Astrocyte (in vitro differentiated cells and primary cell): ENCODE measurements at regions not wholly inside any gene's neighbourhood (a gene's known extent, or its start where the extent isn't known, plus 50 kb on each side); places are given as distances from the start of the nearest gene placed in this dataset.

ENCODE experiments used
- EZH2 ChIP-seq: IDR thresholded peaks from 2 replicates; pipeline ENCODE4 v1.6.1; 2012; ENCODE audit warnings: mild to moderate bottlenecking, low read length, inconsistent platforms; ENCODE audit not compliant: insufficient read depth
- TF ChIP-seq, protein P1 (sequence below): IDR thresholded peaks from 2 replicates; pipeline ENCODE4 v1.5.1; 2011; ENCODE audit warnings: low read depth, mild to moderate bottlenecking, inconsistent platforms, low read length, moderate library complexity; ENCODE audit not compliant: insufficient read depth

- TF ChIP-seq, protein P1, sequence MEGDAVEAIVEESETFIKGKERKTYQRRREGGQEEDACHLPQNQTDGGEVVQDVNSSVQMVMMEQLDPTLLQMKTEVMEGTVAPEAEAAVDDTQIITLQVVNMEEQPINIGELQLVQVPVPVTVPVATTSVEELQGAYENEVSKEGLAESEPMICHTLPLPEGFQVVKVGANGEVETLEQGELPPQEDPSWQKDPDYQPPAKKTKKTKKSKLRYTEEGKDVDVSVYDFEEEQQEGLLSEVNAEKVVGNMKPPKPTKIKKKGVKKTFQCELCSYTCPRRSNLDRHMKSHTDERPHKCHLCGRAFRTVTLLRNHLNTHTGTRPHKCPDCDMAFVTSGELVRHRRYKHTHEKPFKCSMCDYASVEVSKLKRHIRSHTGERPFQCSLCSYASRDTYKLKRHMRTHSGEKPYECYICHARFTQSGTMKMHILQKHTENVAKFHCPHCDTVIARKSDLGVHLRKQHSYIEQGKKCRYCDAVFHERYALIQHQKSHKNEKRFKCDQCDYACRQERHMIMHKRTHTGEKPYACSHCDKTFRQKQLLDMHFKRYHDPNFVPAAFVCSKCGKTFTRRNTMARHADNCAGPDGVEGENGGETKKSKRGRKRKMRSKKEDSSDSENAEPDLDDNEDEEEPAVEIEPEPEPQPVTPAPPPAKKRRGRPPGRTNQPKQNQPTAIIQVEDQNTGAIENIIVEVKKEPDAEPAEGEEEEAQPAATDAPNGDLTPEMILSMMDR: no peak
- TF ChIP-seq EZH2: no peak
Observed at GRCh38 chr5:29504411-29504810, 1689.1 kb upstream of the CDH6 start.
